ENCODE measurements at regions not wholly inside any gene's neighbourhood (a gene's known extent, or its start where the extent isn't known, plus 50 kb on each side); places are given as distances from the start of the nearest gene placed in this dataset.
"Not testable (repeated sequence)": the region's sequence is repeated elsewhere in the genome, so short reads cannot be mapped to it uniquely, and the experiment has no call there.

DNA sequence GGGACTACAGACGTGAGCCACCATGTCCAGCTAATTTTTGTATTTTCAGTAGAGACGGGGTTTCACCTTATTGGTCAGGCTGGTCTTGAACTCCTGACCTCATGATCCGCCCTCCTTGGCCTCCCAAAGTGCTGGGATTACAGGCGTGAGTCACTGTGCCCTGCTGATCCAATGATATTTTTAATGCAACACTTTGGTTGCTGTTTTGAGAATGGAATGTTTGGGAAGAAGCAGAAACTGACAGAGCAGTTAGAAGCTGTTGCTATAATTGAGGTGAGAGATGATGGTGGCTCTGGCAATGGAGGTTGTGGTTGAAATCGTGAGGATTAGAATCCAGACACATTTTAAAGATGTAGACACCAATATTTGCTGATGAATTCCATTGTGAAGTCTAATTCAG, 1209.9 kb upstream of the GOT2 start:
- not testable (repeated sequence) for FAIRE-seq

- no peak for FAIRE-seq
These were observed 1207.5 kb upstream of the GOT2 start for GRCh38 chr16:59941594-59941993.

GRCh38 chr16:59920054-59920453, 1185.9 kb upstream of the GOT2 start:
- no peak for FAIRE-seq

DNA sequence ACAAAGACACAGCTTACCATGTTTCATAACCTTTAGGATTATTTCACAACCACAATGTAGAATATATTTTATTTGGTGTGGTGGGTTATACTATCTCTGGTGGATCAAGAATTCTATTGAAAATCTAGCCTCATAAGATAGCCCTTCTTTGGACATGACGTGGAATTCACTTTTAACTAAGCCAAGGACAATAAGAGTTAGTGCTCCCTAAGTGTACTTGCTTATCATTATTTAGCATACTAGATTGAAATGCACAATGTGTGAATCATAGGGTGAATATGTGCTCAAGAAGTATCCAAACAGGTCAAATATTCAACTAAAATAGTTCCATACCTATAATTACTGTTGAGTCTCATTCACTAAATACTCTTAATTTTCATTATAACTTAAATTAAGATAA, 1179.5 kb upstream of the GOT2 start:
- FAIRE-seq, result no peak

DNA sequence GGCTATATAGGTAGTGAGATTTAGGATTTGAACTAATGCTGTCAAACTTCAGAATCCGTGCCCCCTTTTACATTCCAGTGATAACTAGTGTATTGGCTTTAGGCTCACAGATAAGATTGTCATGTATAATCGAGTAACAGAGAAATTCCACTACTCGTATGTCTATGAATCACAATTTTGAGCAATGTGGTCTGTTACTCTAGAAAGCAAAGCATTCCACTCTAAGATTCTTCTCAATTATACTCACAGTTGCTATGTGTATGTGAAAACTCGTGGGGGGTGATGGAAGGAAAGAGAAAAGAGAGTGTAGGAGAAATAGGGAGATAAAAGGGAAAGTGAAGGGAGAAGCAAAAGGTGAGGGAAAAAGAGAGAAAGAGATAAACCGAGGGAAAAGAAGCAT, 1175.1 kb upstream of the GOT2 start:
- FAIRE-seq, result no peak

GRCh38 chr16:59907611-59908010, 1173.5 kb upstream of the GOT2 start:
- FAIRE-seq, result no peak

DNA sequence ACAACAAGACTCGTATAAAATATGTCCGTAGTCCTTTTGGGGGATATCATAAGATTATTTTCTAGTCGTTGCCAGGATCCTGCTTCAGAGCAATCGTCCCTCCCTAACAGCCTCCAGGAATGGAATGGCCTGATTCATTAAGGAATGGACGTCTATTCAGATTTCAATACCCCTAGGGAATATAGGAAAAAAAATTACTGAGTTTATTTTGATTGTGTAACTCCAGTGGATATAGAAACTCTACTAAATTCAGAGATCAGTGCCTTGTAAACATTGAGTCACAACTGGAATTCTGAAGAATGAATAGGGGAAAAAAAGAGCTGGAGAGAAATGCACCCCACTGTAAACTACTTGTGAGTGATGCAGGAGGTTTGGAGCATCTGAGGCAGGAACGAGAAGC, 1171.5 kb upstream of the GOT2 start:
- no peak for FAIRE-seq

DNA sequence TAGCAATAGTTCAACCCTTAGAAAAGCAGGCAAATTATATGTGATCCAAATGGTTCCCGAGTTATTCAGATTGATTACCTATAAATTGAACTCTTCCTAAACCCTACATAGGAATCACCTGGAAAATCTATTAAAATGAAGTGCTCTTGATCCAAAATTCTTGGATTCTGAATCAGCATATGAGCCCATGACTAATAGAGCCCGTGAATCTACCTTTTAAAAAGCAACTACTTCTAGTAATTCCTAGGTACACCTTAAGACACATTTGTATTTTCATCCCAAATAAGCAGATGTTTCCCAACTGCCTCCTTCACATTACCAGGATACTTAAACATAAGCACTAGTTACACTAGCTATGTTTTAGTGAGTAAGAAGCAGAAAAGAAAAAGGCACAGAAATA, 1171.0 kb upstream of the GOT2 start:
- no peak for FAIRE-seq

- no peak for FAIRE-seq
These were observed 1165.8 kb upstream of the GOT2 start for GRCh38 chr16:59899940-59900339.

- no peak for FAIRE-seq
These were observed 1158.3 kb upstream of the GOT2 start for GRCh38 chr16:59892376-59892775.

DNA sequence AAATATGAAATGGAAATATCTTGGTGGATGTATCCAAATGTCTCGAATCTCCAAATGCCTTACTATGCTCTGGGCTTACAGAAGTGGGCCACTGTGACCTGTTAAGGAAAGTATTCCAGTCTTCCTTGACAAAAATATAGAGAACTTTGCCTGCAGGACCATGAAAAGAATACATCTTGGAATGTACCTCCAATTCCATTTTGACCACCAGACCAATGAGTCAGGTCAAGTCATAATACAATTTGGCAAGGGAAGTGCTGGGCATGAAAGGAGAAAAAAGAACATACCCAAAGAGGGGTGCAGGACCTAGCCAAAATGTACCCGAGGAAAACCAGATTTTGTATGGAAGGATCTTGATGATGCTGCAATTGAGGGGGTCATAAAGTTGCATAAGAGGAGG, 1153.7 kb upstream of the GOT2 start:
- no peak for FAIRE-seq

- FAIRE-seq, result no peak
These were observed 1151.9 kb upstream of the GOT2 start for GRCh38 chr16:59886021-59886420.

DNA sequence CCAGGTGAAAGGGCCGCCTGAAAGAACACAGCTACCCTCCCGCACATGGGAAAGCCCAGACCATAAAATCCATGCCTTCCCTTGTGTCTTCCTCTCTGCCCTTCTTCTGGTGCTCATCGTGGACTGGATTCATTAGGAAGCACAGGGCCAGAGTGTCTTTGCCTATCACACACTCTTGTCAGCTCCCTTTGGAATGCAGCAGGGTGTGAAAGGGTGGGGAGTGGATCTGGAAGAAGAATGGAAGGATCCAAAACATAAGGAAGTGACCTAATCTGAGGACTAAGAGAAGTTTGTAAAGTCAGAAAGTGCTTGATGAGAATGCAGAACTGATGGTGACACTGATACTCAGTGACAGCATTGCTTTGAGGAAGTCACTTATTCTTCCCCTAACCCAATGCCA, 1147.3 kb upstream of the GOT2 start:
- FAIRE-seq, result no peak

DNA sequence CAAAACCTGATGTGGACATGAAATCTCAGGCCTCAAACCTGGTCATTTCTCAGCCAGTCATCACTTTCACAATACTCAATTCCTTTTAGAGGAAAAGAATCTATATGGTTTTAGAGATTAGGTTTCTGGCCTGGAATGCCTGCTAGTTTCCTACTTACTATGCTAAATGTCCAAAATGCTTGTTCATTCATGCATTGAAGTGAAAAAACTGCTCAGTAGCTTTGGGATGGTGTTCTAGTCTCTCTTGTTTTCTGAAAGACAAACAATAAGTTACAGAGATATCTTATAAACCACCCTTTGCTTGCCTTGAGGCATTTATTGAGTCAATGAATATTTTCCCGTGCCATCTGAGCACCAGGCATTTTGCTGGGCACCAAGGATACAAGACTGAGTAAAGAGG, 1146.5 kb upstream of the GOT2 start:
- FAIRE-seq, result no peak

GRCh38 chr16:59878999-59879398, 1144.9 kb upstream of the GOT2 start:
- FAIRE-seq, result no peak

DNA sequence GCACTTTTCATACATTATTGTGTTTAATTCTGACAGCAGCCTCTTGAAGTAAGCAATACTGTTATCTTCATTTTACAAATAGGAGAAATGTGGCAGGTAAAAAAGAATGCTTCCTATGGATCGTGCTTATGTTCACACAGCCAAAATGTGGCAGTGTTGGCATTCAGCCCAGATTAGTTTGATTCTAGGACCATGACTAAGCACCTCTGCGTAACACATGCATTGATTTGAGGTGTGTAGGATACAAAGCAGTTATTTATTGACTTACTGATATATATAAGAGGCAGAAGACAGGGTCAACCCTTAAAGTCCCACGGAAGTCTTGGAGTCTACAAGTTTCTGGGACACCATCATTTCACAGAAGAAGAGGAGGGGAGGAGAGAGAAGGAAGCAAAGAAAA, 1144.4 kb upstream of the GOT2 start:
- no peak for FAIRE-seq

GRCh38 chr16:59864981-59865666, 1131.0 kb upstream of the GOT2 start:
- no peak for FAIRE-seq

GRCh38 chr16:59859676-59860402, 1125.7 kb upstream of the GOT2 start:
- no peak for FAIRE-seq

DNA sequence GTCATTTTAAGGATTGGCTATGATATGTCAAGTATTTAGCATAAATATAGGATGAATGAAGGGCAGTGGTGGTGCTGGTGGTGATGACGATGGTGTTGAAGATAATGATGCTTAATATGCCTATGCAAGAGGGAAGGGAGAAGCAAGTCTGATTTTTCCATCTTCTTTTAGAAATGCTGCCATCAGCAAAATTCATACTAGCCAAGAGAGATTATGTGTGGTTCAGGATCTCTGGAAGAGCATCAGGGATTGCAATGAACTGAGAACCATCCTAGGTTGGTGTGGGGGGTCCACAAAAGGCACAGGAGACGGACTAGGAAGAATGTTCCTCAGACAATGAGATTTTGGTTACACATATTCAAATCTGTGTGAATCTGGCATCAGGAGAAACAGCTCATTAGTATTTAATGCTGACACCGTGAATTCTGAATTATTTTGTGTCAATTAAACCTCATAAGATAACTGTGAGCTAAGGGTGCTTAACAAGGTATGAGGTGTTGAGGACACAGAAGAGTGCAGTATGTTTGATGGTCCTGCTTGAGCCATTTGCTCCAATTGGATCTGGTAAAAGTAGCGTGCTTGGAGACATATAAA, 1120.8 kb upstream of the GOT2 start:
- no peak for FAIRE-seq

GRCh38 chr16:59849716-59850115, 1115.6 kb upstream of the GOT2 start:
- no peak for FAIRE-seq

- no peak for FAIRE-seq
These were observed 1114.2 kb upstream of the GOT2 start for GRCh38 chr16:59848296-59848695.

GRCh38 chr16:59840169-59840568, 1106.1 kb upstream of the GOT2 start:
- no peak for FAIRE-seq

DNA sequence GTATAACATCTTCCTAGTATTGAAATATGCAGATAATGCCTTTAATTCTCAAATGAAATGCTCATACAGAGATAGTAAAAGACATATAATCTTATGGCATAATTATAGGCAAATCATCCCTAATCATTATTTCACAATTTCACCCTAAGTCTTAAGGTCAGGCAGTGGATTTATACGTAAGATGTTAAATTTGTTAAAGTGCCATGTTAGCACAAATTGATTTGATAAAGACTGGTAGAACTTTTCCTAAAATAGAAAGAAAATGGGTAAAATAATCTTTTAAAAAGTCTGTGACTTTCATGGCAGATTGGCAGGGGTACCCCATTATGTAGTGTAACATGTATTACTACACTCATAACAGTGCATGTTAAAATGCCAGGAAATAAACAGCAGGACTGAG, 1092.7 kb upstream of the GOT2 start:
- FAIRE-seq, result no peak

GRCh38 chr16:59809488-59809887, 1075.4 kb upstream of the GOT2 start:
- FAIRE-seq, result not testable (repeated sequence)
